Duodenal mucosa (tissue), 2 donors: ENCODE measurements at regions not wholly inside any gene's neighbourhood (a gene's known extent, or its start where the extent isn't known, plus 50 kb on each side); places are given as distances from the start of the nearest gene placed in this dataset.
"Not testable (repeated sequence)": the region's sequence is repeated elsewhere in the genome, so short reads cannot be mapped to it uniquely, and the experiment has no call there.

Experiments
- H3K27ac ChIP-seq: one replicate; pipeline ENCODE4 v1.7.0; 2013; ENCODE audit warnings: low read depth, low read length
- H3K27me3 ChIP-seq, 2 donors: one replicate each; pipeline ENCODE4 v1.7.0; 2013; ENCODE audit warnings: low read length in 2 of 2, control low read depth in 1 of 2; ENCODE audit not compliant: insufficient read depth in 2 of 2, control insufficient read depth in 1 of 2
- H3K36me3 ChIP-seq, 2 donors: one replicate each; pipeline ENCODE4 v1.7.0; 2013; ENCODE audit warnings: low read length in 2 of 2, control low read depth in 1 of 2; ENCODE audit not compliant: insufficient read depth in 2 of 2, control insufficient read depth in 1 of 2
- H3K4me1 ChIP-seq, 2 donors: one replicate each; pipeline ENCODE4 v1.7.0; 2013; ENCODE audit warnings: low read length in 2 of 2, control low read depth in 1 of 2; ENCODE audit not compliant: insufficient read depth in 2 of 2, control insufficient read depth in 1 of 2
- H3K4me3 ChIP-seq, 2 donors: one replicate each; pipeline ENCODE4 v1.7.0; 2013; ENCODE audit warnings: low read length in 2 of 2, low read depth in 1 of 2
- H3K9ac ChIP-seq, 2 donors: one replicate each; pipeline ENCODE4 v1.7.0; 2013; ENCODE audit warnings: low read length in 2 of 2, low read depth in 1 of 2
- H3K9me3 ChIP-seq, 2 donors: one replicate each; pipeline ENCODE4 v1.7.0; 2013; ENCODE audit warnings: low read length in 2 of 2, control low read depth in 1 of 2; ENCODE audit not compliant: control insufficient read depth in 1 of 2

DNA sequence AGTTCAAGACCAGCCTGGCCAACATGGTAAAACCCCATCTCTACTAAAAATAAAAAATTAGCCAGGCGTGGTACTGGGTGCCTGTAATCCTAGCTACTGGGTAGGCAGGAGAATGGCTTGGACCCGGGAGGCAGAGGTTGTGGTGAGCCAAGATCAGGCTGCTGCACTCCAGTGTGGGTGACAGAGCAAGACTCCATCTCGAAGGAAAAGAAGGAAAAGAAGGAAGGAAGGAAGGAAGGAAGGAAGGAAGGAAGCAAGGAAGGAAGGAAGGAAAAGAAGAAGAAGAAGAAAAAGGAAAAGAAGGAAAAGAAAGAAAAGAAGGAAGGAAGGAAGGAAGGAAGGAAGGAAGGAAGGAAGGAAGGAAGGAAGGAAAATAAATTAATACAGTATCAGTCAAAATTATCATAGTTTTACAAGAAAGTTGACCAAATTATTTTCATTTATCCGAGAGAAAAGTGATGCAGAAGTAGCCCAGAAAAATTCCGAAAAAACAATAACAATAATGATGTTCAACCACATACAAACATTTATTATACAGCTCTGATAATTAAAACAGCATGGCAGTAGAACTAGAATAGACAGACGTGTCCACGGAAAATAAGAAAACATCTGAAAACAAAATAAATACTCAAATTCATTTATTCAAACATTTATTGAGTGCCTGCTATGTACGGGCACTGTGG lies 292.4 kb upstream of the MKLN1 start:
- H3K27ac ChIP-seq: no peak overlapping the region
- H3K4me1 ChIP-seq: peaks cover 0 to 7% of the 10 kb centered on the region in 2 donors

DNA sequence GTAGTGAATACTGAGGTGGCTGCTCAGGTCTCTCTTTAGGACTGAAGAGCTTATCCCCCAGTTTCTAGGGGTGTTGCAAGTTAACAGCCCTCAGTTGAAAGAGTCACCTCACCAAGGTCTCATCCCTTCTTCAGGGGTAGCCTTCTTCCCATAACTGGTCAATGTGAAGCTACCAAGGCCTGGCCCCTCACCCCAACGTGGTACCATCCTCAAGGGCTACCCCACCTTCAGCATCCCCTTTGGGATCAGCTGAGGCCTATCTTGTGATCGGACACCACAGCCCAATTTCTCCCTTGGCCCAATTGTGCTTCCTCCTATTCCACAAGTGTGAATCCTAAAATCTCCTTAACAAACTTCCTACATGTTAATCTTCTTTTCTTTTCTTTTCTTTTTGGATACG lies 289.5 kb upstream of the MKLN1 start:
- Histone ChIP-seq H3K9me3 (no peaks in the 10 kb centered on the region), H3K4me3 (no peak overlapping the region), H3K36me3 (no peaks in the 10 kb centered on the region), H3K27me3 (no peaks in the 10 kb centered on the region), H3K27ac (no peak overlapping the region), H3K4me1 (peaks cover 6 to 7% of the 10 kb centered on the region in 2 donors), H3K9ac (no peak overlapping the region)

More for the DNA sequence above, 292.4 kb upstream of the MKLN1 start:
- no peaks in the 10 kb centered on the region for H3K9me3 ChIP-seq
- H3K27me3 ChIP-seq: no peaks in the 10 kb centered on the region
- no peak overlapping the region for H3K9ac ChIP-seq
- no peak overlapping the region for H3K4me3 ChIP-seq
- no peaks in the 10 kb centered on the region for H3K36me3 ChIP-seq

DNA sequence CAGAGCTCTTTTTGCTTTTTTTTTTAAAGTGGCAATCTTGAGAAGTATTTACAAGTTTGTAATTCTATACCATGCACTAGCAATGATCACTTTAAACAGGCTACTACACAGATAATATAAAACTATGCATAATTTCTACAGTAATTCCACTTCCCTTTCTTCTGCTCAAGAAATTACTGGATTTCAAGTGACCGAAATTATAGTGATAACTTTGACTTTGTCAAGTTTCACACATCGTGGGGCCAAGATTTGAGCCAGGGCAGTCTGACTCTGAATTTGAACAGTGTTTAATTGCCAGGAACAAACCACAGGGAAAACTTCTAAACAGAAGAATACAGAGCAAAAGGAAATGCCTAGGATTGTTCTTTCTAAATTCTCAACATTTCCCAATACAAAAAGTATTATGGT lies 288.3 kb upstream of the MKLN1 start:
- Histone ChIP-seq H3K9me3 (no peaks in the 10 kb centered on the region), H3K9ac (no peak overlapping the region), H3K4me3 (no peak overlapping the region), H3K27me3 (no peaks in the 10 kb centered on the region), H3K4me1 (peaks cover 6 to 7% of the 10 kb centered on the region in 2 donors), H3K27ac (no peak overlapping the region), H3K36me3 (no peaks in the 10 kb centered on the region)

GRCh38 chr7:131039836-131040235 lies 287.8 kb upstream of the MKLN1 start:
- Histone ChIP-seq H3K9ac (no peak overlapping the region), H3K4me3 (no peak overlapping the region), H3K27me3 (no peaks in the 10 kb centered on the region), H3K9me3 (no peaks in the 10 kb centered on the region), H3K27ac (no peak overlapping the region), H3K4me1 (peaks cover 6 to 7% of the 10 kb centered on the region in 2 donors), H3K36me3 (no peaks in the 10 kb centered on the region)

GRCh38 chr7:131040467-131040932 lies 287.2 kb upstream of the MKLN1 start:
- no peak overlapping the region for H3K4me3 ChIP-seq
- peaks cover 0 to 1% of the 10 kb centered on the region in 2 donors for H3K9me3 ChIP-seq
- H3K9ac ChIP-seq: no peak overlapping the region
- H3K27me3 ChIP-seq: no peaks in the 10 kb centered on the region
- no peak overlapping the region for H3K27ac ChIP-seq
- peaks cover 6 to 7% of the 10 kb centered on the region in 2 donors for H3K4me1 ChIP-seq
- no peaks in the 10 kb centered on the region for H3K36me3 ChIP-seq

DNA sequence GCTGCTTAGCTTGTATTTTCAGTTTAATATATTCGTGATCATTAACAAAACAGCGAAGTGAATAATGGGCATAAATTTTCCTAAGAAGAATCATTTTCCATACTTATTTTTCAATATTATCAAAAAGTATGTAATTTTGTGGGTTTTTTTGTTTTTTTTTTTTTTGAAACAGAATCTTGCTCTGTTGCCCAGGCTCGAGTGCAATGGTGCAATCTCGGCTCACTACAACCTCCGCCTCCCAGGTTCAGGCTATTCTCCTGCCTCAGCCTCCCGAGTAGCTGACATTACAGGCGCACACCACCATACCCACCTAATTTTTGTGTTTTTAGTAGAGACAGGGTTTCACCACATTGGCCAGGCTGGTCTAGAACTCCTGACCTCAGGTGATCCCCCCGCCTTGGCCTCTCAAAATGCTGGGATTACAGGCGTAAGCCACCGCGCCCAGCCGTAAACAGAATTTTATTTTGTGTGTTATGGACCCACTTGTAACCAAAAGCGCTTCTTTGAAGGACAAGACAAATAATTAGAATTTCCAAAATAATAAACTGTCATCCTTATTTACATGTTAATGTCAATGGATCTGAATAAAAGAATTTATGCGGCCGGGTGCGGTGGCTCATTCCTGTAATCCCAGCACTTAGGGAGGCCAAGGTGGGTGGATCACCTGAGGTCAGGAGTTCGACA lies 286.5 kb upstream of the MKLN1 start:
- H3K4me1 ChIP-seq, H3K9ac ChIP-seq, H3K9me3 ChIP-seq: not testable (repeated sequence)

GRCh38 chr7:131042269-131043160 lies 285.2 kb upstream of the MKLN1 start:
- Histone ChIP-seq H3K4me3 (no peak overlapping the region), H3K27ac (no peak overlapping the region), H3K9ac (no peak overlapping the region), H3K27me3 (no peaks in the 10 kb centered on the region), H3K9me3 (peaks cover 0 to 2% of the 10 kb centered on the region in 2 donors), H3K36me3 (no peaks in the 10 kb centered on the region), H3K4me1 (peaks cover 6 to 7% of the 10 kb centered on the region in 2 donors)

More for the DNA sequence above, 286.5 kb upstream of the MKLN1 start:
- H3K27ac ChIP-seq, H3K27me3 ChIP-seq, H3K4me3 ChIP-seq, H3K36me3 ChIP-seq: not testable (repeated sequence)

GRCh38 chr7:131045526-131045925 lies 282.1 kb upstream of the MKLN1 start:
- Histone ChIP-seq H3K27ac (no peak overlapping the region), H3K4me1 (peaks cover 0 to 3% of the 10 kb centered on the region in 2 donors), H3K9me3 (peaks cover 0 to 2% of the 10 kb centered on the region in 2 donors), H3K4me3 (no peak overlapping the region), H3K27me3 (no peaks in the 10 kb centered on the region), H3K9ac (no peak overlapping the region), H3K36me3 (no peaks in the 10 kb centered on the region)

GRCh38 chr7:131046246-131046645 lies 281.4 kb upstream of the MKLN1 start:
- Histone ChIP-seq H3K27ac (no peak overlapping the region), H3K9ac (no peak overlapping the region), H3K4me3 (no peak overlapping the region), H3K4me1 (no peaks in the 10 kb centered on the region), H3K27me3 (no peaks in the 10 kb centered on the region), H3K36me3 (no peaks in the 10 kb centered on the region), H3K9me3 (peaks cover 0 to 2% of the 10 kb centered on the region in 2 donors)
